ENCODE measurements at regions not wholly inside any gene's neighbourhood (a gene's known extent, or its start where the extent isn't known, plus 50 kb on each side); places are given as distances from the start of the nearest gene placed in this dataset.

DNA sequence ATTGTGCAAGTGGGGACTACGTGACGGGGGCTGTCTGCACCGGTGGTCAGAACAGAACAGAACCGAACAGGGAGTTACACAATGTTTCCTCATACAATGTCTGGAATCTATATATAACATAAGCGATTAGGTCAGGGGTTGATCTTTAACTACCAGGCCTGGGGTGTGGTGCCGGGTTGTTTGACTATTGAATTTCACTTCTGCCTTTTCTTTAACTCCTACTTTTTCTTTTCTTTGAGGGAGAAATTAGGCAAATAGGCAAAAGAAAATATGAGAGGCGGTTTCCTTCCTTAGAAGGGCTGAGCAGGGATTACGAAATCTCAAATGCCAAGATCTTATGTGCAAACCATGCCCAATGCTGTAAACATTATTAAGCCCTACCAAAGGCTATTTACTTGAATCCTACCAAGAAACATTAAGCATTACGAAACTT, 140.3 kb downstream of the SLC38A6 start:
- intact Hi-C loops (cut with micrococcal nuclease) = no loop called here
- Mint-ChIP-seq H3K9me3 (no peaks in the 10 kb centered on the region), H3K36me3 (ENCODE audit: low read depth) (peaks cover 3% of the 10 kb centered on the region), H3K27ac (no peak overlapping the region), H3K27me3 (ENCODE audit: low read depth) (peaks cover 7% of the 10 kb centered on the region), H3K4me1 (ENCODE audit: low read depth) (peaks cover 4% of the 10 kb centered on the region), H3K4me3 (no peak overlapping the region)
- CTCF ChIA-PET = no interaction called here
- no peak for DNase-seq

DNA sequence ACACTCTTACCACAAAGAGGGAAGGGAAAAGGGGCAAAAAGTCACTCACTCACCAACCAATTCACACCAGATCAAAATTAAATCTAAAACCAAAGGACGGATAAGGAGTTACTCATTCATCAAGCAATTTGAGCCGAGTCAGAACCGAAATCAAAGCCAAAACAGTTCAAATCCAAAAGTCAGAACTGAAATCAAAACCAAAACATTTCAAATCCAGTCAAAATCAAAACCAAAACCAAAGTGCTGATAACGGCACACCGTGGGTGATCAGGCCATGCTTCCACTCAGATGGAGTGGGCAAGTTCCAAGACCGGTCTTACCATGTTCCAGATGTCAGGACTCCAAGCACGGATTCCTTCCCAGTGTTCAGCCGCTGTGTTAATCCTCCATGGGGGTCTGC, 139.5 kb downstream of the SLC38A6 start:
- CTCF ChIA-PET = no interaction called here
- Mint-ChIP-seq H3K27ac (peak overlapping the region; percentile 10), H3K9me3 (no peaks in the 10 kb centered on the region), H3K4me3 (no peak overlapping the region), H3K4me1 (ENCODE audit: low read depth) (peaks cover 4% of the 10 kb centered on the region), H3K27me3 (ENCODE audit: low read depth) (peaks cover 2% of the 10 kb centered on the region), H3K36me3 (ENCODE audit: low read depth) (peaks cover 3% of the 10 kb centered on the region)
- intact Hi-C loops (cut with micrococcal nuclease) = no loop called here
- DNase-seq = no peak

DNA sequence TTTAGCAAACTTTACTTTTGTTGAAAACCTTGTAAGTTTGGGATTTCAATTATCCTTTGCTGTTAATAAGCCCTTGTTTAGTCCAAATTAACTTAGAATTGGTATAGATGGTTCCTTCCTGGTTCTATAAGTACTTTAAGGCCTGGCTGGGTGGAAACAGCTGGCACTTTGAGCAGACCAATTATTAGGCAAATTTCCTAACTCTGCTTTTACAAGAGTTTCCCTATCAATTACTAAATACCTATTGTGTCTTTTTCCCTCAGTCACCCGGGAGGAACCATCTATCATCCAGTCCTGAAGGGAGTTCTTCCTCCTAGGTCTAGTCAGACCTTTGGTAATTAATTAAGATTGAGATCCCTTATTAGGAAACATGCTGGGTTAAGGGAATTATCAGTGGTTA, 138.0 kb downstream of the SLC38A6 start:
- Mint-ChIP-seq H3K27me3 (ENCODE audit: low read depth) (peaks cover 2% of the 10 kb centered on the region), H3K9me3 (peaks cover 2% of the 10 kb centered on the region), H3K36me3 (ENCODE audit: low read depth) (peaks cover 3% of the 10 kb centered on the region), H3K27ac (no peak overlapping the region), H3K4me3 (no peak overlapping the region), H3K4me1 (ENCODE audit: low read depth) (peaks cover 4% of the 10 kb centered on the region)
- CTCF ChIA-PET = no interaction called here
- DNase-seq = no peak
- intact Hi-C loops (cut with micrococcal nuclease) = no loop called here

DNA sequence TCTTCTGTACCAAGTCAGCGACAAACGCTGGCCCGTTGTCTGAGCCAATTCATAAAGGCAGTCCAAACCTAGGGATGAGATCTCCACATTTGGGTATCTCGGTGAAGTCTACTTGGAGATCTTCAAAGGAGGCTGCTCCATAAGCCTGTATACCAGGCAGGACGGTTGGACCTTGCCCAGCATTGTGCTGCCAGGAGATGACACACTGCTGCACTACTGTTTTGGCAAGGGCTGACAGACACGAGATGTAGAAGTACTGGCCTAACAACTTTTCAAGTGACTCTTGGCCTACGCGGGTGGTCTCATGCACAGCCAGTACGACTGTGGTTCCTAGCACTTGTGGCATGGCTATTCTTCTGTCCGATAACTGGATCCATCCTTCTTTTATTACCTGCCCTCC, 135.3 kb downstream of the SLC38A6 start:
- intact Hi-C loops (cut with micrococcal nuclease) = no loop called here
- Mint-ChIP-seq H3K9me3 (peaks cover 4% of the 10 kb centered on the region), H3K4me3 (no peak overlapping the region), H3K36me3 (ENCODE audit: low read depth) (peaks cover 3% of the 10 kb centered on the region), H3K27ac (no peak overlapping the region), H3K4me1 (ENCODE audit: low read depth) (peaks cover 4% of the 10 kb centered on the region), H3K27me3 (ENCODE audit: low read depth) (peaks cover 4% of the 10 kb centered on the region)
- DNase-seq = no peak
- CTCF ChIA-PET = interaction anchor here (0.6 kb wide), 1 partner anchor 308 kb away, joined by 3 read pairs; no protein-coding TSS in a partner anchor

DNA sequence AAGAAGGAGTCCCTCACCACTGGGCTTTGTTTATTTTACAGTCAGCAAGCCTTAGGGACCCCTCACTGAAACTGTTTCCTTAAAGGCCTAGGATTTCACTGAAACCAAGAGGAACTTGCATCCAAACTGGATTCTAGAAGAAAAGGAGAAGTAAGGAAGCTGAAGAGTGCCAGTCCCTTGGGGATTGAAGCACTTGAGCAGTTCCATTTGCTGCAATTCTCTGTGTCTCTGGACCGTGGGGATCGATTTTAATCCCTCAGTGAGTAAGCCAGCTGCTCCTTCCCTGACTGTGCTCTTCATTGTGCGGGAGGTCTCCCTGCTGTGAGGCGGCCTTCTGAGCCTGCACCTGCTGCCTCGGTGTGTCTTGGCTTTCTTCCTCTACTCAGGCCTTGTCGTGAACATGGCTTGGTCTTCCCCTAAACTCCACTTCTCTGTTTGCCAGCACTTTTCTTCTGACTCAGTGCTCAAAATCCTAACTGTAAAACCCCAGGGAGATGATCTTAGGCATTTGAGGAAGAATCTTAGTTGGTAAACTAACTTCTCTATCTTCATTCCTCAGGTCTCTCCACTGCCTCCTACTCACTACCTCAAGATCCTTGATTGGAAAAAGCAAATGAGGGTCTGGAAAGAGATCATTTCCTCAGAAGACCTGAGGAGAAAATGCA, 132.6 kb downstream of the SLC38A6 start:
- peaks cover 1% of the 10 kb centered on the region for H3K27me3 Mint-ChIP-seq (ENCODE audit: low read depth)
- peaks cover 4% of the 10 kb centered on the region for H3K9me3 Mint-ChIP-seq
- CTCF ChIA-PET = no interaction called here
- no peak overlapping the region for H3K27ac Mint-ChIP-seq
- H3K36me3 Mint-ChIP-seq (ENCODE audit: low read depth) = no peaks in the 10 kb centered on the region
- no peak for DNase-seq
- intact Hi-C loops (cut with micrococcal nuclease) = no loop called here
- H3K4me3 Mint-ChIP-seq = no peak overlapping the region
- H3K4me1 Mint-ChIP-seq (ENCODE audit: low read depth) = peaks cover 1% of the 10 kb centered on the region

DNA sequence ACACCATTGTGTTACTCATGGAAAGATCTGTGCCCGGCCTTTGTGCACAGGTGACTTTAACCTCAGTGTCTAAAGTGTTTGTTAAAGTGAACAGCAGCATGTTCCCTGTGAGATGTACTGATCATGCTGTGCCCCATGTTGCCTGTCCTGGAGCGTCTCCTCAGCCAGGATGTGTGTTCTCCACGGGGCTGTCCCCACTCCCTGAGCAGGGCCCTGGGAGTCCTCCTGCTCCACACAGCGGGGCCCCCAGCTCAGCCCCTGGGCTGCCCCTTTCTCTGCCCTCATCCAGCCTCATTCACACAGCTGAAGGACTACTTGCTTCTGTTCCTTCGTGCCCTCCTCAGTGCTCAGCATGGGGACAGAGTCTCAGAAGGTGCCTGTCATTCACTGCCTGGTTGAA, 131.5 kb downstream of the SLC38A6 start:
- CTCF ChIA-PET = no interaction called here
- peaks cover 4% of the 10 kb centered on the region for H3K9me3 Mint-ChIP-seq
- peaks cover 1% of the 10 kb centered on the region for H3K27me3 Mint-ChIP-seq (ENCODE audit: low read depth)
- peaks cover 1% of the 10 kb centered on the region for H3K4me1 Mint-ChIP-seq (ENCODE audit: low read depth)
- H3K36me3 Mint-ChIP-seq (ENCODE audit: low read depth) = no peaks in the 10 kb centered on the region
- DNase-seq = no peak
- intact Hi-C loops (cut with micrococcal nuclease) = no loop called here
- no peak overlapping the region for H3K4me3 Mint-ChIP-seq
- H3K27ac Mint-ChIP-seq = no peak overlapping the region

DNA sequence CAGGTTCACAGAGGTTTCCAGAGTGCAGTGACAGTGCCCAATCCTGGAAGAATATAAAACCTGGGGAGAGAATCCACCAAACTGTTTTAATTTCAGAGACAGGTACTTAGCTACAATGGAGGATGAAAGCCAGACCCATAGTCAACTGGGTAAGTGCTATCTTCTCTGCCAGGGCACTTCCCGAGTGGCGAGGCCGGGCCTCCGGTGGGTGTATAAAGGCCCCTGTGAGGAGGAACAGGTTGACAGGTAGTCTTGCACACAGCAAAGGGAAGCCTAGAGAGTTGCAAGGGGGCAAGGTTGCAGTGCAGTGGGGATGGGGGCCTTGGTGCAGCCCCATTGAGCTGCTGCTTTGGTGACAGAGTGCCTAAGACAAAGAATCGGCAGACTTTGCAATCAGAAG, 130.7 kb downstream of the SLC38A6 start:
- intact Hi-C loops (cut with micrococcal nuclease) = no loop called here
- peaks cover 1% of the 10 kb centered on the region for H3K27me3 Mint-ChIP-seq (ENCODE audit: low read depth)
- no peak overlapping the region for H3K4me3 Mint-ChIP-seq
- H3K9me3 Mint-ChIP-seq = peaks cover 4% of the 10 kb centered on the region
- H3K27ac Mint-ChIP-seq = no peak overlapping the region
- no peaks in the 10 kb centered on the region for H3K36me3 Mint-ChIP-seq (ENCODE audit: low read depth)
- CTCF ChIA-PET = no interaction called here
- peaks cover 1% of the 10 kb centered on the region for H3K4me1 Mint-ChIP-seq (ENCODE audit: low read depth)
- no peak for DNase-seq

DNA sequence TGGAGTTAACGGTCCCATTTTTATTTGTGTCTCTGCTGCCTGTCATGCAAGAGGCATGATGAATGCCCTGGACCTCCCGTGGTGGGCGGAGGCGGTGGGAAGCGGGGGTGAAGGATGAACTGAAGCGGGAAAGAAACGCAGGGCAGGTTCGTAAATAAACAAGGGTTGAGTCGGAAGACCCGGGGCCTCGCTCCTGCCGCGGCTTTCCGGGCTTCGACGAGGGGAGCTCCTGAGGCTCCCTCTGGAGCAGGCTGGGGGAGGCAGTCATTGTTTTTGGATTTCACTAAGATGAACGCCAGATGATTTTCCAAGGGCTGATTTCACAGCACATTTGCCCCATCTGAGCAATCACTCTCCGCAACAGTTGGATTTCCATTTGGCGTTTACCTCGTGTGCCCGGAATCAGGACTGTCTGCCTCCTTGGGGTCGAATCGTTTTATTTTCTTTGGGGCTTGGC, 130.2 kb downstream of the SLC38A6 start:
- no peak for DNase-seq
- H3K36me3 Mint-ChIP-seq (ENCODE audit: low read depth) = no peaks in the 10 kb centered on the region
- intact Hi-C loops (cut with micrococcal nuclease) = no loop called here
- CTCF ChIA-PET = no interaction called here
- peaks cover 4% of the 10 kb centered on the region for H3K9me3 Mint-ChIP-seq
- H3K27ac Mint-ChIP-seq = no peak overlapping the region
- no peak overlapping the region for H3K4me3 Mint-ChIP-seq
- H3K27me3 Mint-ChIP-seq (ENCODE audit: low read depth) = peaks cover 1% of the 10 kb centered on the region
- H3K4me1 Mint-ChIP-seq (ENCODE audit: low read depth) = peaks cover 1% of the 10 kb centered on the region

DNA sequence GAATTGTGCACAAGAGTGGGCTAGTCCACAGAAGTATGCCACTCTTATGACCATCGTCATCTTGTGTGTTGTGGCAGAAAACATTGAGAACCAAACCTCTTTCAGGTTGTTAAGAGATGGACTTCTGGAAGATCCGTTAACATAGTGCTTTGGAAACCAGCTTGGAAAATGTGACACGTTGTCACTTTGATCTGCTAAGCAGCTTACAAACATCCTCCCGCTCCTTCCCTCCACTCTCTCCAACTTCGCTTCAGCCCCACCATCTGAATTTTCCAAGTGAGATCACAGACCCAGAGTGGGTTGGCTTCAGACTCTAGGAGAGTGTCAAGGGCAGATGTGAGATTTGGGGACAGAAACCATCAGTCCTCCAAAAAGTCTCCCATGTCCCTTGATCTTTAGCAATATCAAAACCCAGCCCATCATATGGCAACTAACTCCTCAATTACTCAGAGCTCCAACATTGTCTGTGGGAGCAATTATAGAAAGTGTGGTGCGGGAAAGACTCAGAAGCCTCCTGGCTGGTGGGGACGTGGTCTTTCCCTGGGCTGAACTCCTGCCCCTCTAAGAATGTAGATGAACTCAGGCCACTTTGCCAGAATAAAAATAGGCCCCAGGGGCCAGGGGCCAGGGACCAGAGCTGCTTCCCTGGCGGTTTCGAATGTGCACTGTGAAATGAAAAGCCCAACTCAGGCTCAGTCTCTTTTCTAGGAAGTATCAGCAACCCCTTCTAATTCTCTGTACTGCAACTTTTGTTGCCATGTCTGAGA, 129.5 kb downstream of the SLC38A6 start:
- intact Hi-C loops (cut with micrococcal nuclease) = no loop called here
- Mint-ChIP-seq H3K27ac (no peak overlapping the region), H3K4me3 (no peak overlapping the region), H3K36me3 (ENCODE audit: low read depth) (no peaks in the 10 kb centered on the region), H3K27me3 (ENCODE audit: low read depth) (peaks cover 1% of the 10 kb centered on the region), H3K9me3 (peaks cover 4% of the 10 kb centered on the region), H3K4me1 (ENCODE audit: low read depth) (peaks cover 1% of the 10 kb centered on the region)
- CTCF ChIA-PET = interaction anchor here (0.6 kb wide), 1 partner anchor 81 kb away, joined by 3 read pairs; no protein-coding TSS in a partner anchor
- DNase-seq = no peak

DNA sequence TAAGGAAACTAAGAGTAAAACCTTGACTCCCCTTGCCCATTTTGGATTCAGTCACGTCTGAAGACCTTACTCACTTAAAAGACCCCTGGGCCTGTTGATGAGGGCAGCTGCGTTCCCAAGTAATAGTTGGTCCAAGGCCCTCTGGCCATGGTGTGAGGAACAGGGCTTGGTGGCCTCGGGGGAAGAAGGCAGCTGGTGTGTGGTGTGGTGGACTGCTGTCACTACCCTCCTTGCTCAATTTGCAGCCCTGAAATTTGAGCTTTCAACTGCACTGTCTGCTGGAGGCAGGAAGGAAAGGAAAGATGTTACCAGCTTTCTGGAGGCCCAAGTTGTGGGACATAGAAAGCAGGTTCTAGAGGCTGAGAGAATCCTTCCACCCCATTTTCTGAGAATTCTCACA, 128.2 kb downstream of the SLC38A6 start:
- no peak overlapping the region for H3K4me3 Mint-ChIP-seq
- intact Hi-C loops (cut with micrococcal nuclease) = no loop called here
- CTCF ChIA-PET = interaction anchor here (0.8 kb wide), 1 partner anchor 10 kb away, joined by 3 read pairs; no protein-coding TSS in a partner anchor
- H3K9me3 Mint-ChIP-seq = peaks cover 4% of the 10 kb centered on the region
- H3K27me3 Mint-ChIP-seq (ENCODE audit: low read depth) = peaks cover 1% of the 10 kb centered on the region
- no peaks in the 10 kb centered on the region for H3K36me3 Mint-ChIP-seq (ENCODE audit: low read depth)
- DNase-seq = no peak
- H3K4me1 Mint-ChIP-seq (ENCODE audit: low read depth) = peaks cover 2% of the 10 kb centered on the region
- no peak overlapping the region for H3K27ac Mint-ChIP-seq

DNA sequence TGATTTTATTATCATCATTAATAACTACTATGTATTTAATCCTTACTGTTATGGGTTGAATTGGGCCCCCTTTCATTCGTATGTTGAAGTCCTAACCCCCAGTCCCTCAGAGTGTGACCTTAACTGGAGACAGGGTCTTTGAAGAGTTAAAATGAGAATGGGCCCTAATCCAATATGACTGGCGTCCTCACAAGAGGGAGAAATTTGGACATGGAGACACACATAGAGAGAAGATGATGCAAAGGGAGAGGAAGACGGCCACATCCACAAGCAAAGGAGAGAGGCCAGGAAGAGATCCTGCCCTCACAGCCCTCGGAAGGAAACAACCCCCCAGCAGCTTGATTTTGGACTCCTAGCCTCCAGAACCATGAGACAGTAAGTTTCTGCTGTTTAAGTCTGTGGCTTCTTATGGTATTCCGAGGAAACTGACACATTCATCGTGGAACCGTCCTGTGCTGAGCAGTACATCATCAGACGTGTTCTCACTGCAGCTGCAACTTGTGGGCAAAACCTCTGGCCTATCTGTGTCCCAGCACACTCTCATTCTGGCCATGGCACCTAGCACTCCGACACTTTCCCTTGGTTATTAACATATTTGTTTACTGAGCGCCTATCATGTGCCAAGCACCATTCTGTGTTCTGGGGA, 127.6 kb downstream of the SLC38A6 start:
- H3K4me3 Mint-ChIP-seq = no peak overlapping the region
- H3K36me3 Mint-ChIP-seq (ENCODE audit: low read depth) = no peaks in the 10 kb centered on the region
- peaks cover 9% of the 10 kb centered on the region for H3K4me1 Mint-ChIP-seq (ENCODE audit: low read depth)
- H3K27me3 Mint-ChIP-seq (ENCODE audit: low read depth) = peaks cover 1% of the 10 kb centered on the region
- no peak for DNase-seq
- CTCF ChIA-PET = interaction anchor here (0.8 kb wide), 1 partner anchor 9 kb away, joined by 3 read pairs; no protein-coding TSS in a partner anchor
- peaks cover 1% of the 10 kb centered on the region for H3K9me3 Mint-ChIP-seq
- intact Hi-C loops (cut with micrococcal nuclease) = no loop called here
- no peak overlapping the region for H3K27ac Mint-ChIP-seq

DNA sequence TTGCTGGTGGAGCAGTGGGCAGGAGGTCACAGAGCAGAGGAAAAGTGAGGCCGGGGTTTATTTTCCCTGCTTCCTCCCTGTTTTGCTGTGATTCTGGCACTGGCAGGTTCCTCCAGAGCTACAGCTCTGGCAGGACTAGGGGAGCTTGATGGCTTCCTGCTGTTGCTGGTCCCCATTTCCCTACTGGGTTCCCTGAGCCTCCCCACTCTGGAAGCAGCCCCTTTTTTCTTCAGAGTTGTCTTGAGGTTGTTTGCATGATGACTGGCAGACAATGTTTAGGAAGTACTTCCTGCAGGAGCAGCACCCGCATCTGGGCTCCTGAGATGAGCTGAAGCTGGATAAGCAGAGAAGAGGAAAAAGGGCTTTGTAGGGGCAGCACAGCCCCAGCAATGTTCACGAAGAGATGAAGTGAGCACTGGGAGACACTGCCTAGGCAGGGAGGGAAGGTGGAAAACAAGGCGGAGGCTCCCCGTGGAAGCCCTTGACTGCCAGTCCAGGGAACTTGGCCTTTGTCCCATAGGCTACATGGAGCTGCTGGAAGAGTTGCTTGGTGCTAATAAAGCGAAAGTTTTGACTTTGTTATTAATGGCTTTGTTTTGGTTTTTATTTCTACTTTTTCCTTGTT, 126.9 kb downstream of the SLC38A6 start:
- H3K36me3 Mint-ChIP-seq (ENCODE audit: low read depth) = no peaks in the 10 kb centered on the region
- peaks cover 16% of the 10 kb centered on the region for H3K4me1 Mint-ChIP-seq (ENCODE audit: low read depth)
- CTCF ChIA-PET = no interaction called here
- H3K27ac Mint-ChIP-seq = no peak overlapping the region
- H3K9me3 Mint-ChIP-seq = peaks cover 1% of the 10 kb centered on the region
- DNase-seq = no peak
- intact Hi-C loops (cut with micrococcal nuclease) = no loop called here
- H3K4me3 Mint-ChIP-seq = no peak overlapping the region
- H3K27me3 Mint-ChIP-seq (ENCODE audit: low read depth) = peaks cover 1% of the 10 kb centered on the region
